ENCODE measurements at regions not wholly inside any gene's neighbourhood (a gene's known extent, or its start where the extent isn't known, plus 50 kb on each side); places are given as distances from the start of the nearest gene placed in this dataset.

GRCh38 chr12:116502989-116503496 lies 56.1 kb upstream of the MAP1LC3B2 start:
- no peak overlapping the region for H3K27ac ChIP-seq
- H3K4me3 ChIP-seq: no peak overlapping the region

- Histone ChIP-seq H3K4me3 (no peak overlapping the region), H3K27ac (no peak overlapping the region)
These were observed 54.7 kb upstream of the MAP1LC3B2 start for GRCh38 chr12:116504438-116504837.

- peak overlapping the region in 6 of 21 experiments; percentile 28 to 74 (median 50) for H3K27ac ChIP-seq
- H3K4me3 ChIP-seq: no peak overlapping the region
These were observed 52.5 kb upstream of the MAP1LC3B2 start for GRCh38 chr12:116506697-116507064.

- Histone ChIP-seq H3K4me3 (peak overlapping the region; percentile 7 to 41 (median 29)), H3K27ac (peak overlapping the region in 19 of 21 experiments; percentile 4 to 86 (median 67))
These were observed 50.7 kb upstream of the MAP1LC3B2 start for GRCh38 chr12:116508145-116509121.

Data from skin epidermis (tissue), 12 donors.